ENCODE measurements at regions not wholly inside any gene's neighbourhood (a gene's known extent, or its start where the extent isn't known, plus 50 kb on each side); places are given as distances from the start of the nearest gene placed in this dataset.

- ATAC-seq (no peak), DNase-seq (no peak)
- Histone ChIP-seq H3K4me1 (ENCODE audit: control insufficient read depth, insufficient read depth, low read length) (no peaks in the 10 kb centered on the region), H3K9me3 (ENCODE audit: control insufficient read depth, insufficient read depth, low read length) (no peaks in the 10 kb centered on the region), H3K27ac (ENCODE audit: low read length) (no peak overlapping the region), H3K36me3 (ENCODE audit: control insufficient read depth, insufficient read depth, low read length) (no peaks in the 10 kb centered on the region), H3K4me3 (ENCODE audit: low read length) (no peak overlapping the region), H3K27me3 (ENCODE audit: control insufficient read depth, insufficient read depth, low read length) (no peaks in the 10 kb centered on the region)
- Mint-ChIP-seq H3K9me3 (peaks cover 6 to 12% of the 10 kb centered on the region in 2 donors), H3K27ac (no peak overlapping the region), H3K4me3 (no peak overlapping the region), H3K4me1 (no peaks in the 10 kb centered on the region), H3K27me3 (ENCODE audit: low read depth in 2 of 2) (no peaks in the 10 kb centered on the region), H3K36me3 (no peaks in the 10 kb centered on the region)
- intact Hi-C loops (cut with micrococcal nuclease): no loop called here
- 80% methylated on average over 2 of the region's 2 CpGs for WGBS (ENCODE audit: insufficient coverage)
- TF ChIP-seq CTCF (IDR thresholded peaks at IDR 0.05): no peak
Measured at GRCh38 chr10:24054421-24054820, 154.5 kb upstream of the KIAA1217 start.

- no peaks in the 10 kb centered on the region for H3K4me1 Mint-ChIP-seq
- no peak for TF ChIP-seq CTCF (IDR thresholded peaks at IDR 0.05)
- ATAC-seq (no peak), DNase-seq (no peak)
- intact Hi-C loops (cut with micrococcal nuclease): no loop called here
- peaks cover 6% of the 10 kb centered on the region for H3K36me3 Mint-ChIP-seq
- Histone ChIP-seq H3K27ac (ENCODE audit: low read length) (no peak overlapping the region), H3K27me3 (ENCODE audit: control insufficient read depth, insufficient read depth, low read length) (no peaks in the 10 kb centered on the region), H3K9me3 (ENCODE audit: control insufficient read depth, insufficient read depth, low read length) (no peaks in the 10 kb centered on the region), H3K4me3 (ENCODE audit: low read length) (no peak overlapping the region), H3K4me1 (ENCODE audit: control insufficient read depth, insufficient read depth, low read length) (no peaks in the 10 kb centered on the region), H3K36me3 (ENCODE audit: control insufficient read depth, insufficient read depth, low read length) (no peaks in the 10 kb centered on the region)
- H3K9me3 Mint-ChIP-seq: peaks cover 0 to 8% of the 10 kb centered on the region in 2 donors
- no peak overlapping the region for H3K4me3 Mint-ChIP-seq
- no peaks in the 10 kb centered on the region for H3K27me3 Mint-ChIP-seq (ENCODE audit: low read depth in 2 of 2)
- no peak overlapping the region for H3K27ac Mint-ChIP-seq
- 95% methylated on average over 4 of the region's 4 CpGs for WGBS (ENCODE audit: insufficient coverage)
Measured at GRCh38 chr10:24080207-24080606, 128.7 kb upstream of the KIAA1217 start.

- Histone ChIP-seq H3K36me3 (ENCODE audit: control insufficient read depth, insufficient read depth, low read length) (no peaks in the 10 kb centered on the region), H3K27ac (ENCODE audit: low read length) (no peak overlapping the region), H3K27me3 (ENCODE audit: control insufficient read depth, insufficient read depth, low read length) (no peaks in the 10 kb centered on the region), H3K4me1 (ENCODE audit: control insufficient read depth, insufficient read depth, low read length) (no peaks in the 10 kb centered on the region), H3K4me3 (ENCODE audit: low read length) (no peak overlapping the region), H3K9me3 (ENCODE audit: control insufficient read depth, insufficient read depth, low read length) (no peaks in the 10 kb centered on the region)
- no peak for ATAC-seq
- DNase-seq: no peak
- intact Hi-C loops (cut with micrococcal nuclease): no loop called here
- TF ChIP-seq CTCF (IDR thresholded peaks at IDR 0.05): no peak
- Mint-ChIP-seq H3K4me3 (no peak overlapping the region), H3K4me1 (no peaks in the 10 kb centered on the region), H3K27me3 (ENCODE audit: low read depth in 2 of 2) (no peaks in the 10 kb centered on the region), H3K36me3 (peaks cover 13% of the 10 kb centered on the region), H3K27ac (no peak overlapping the region), H3K9me3 (peaks cover 0 to 5% of the 10 kb centered on the region in 2 donors)
- WGBS (ENCODE audit: insufficient coverage): 78% methylated on average over 2 of the region's 3 CpGs
Measured at GRCh38 chr10:24086296-24087086, 122.4 kb upstream of the KIAA1217 start.

- no peak overlapping the region for H3K27ac ChIP-seq (ENCODE audit: low read length)
- WGBS (ENCODE audit: insufficient coverage): 100% methylated on average over 2 of the region's 2 CpGs
- TF ChIP-seq CTCF (IDR thresholded peaks at IDR 0.05): no peak
- ATAC-seq (no peak), DNase-seq (no peak)
- Mint-ChIP-seq H3K4me3 (no peak overlapping the region), H3K9me3 (peaks cover 8 to 15% of the 10 kb centered on the region in 2 donors), H3K27me3 (ENCODE audit: low read depth in 2 of 2) (no peaks in the 10 kb centered on the region), H3K36me3 (peaks cover 7% of the 10 kb centered on the region), H3K27ac (no peak overlapping the region), H3K4me1 (no peaks in the 10 kb centered on the region)
- peaks cover 2% of the 10 kb centered on the region for H3K9me3 ChIP-seq (ENCODE audit: control insufficient read depth, insufficient read depth, low read length)
- intact Hi-C loops (cut with micrococcal nuclease): loop anchor here (10.0 kb wide), 1 partner anchor 994 kb away; no protein-coding TSS in a partner anchor
- no peaks in the 10 kb centered on the region for H3K27me3 ChIP-seq (ENCODE audit: control insufficient read depth, insufficient read depth, low read length)
- H3K4me3 ChIP-seq (ENCODE audit: low read length): no peak overlapping the region
- H3K4me1 ChIP-seq (ENCODE audit: control insufficient read depth, insufficient read depth, low read length): no peaks in the 10 kb centered on the region
- H3K36me3 ChIP-seq (ENCODE audit: control insufficient read depth, insufficient read depth, low read length): no peaks in the 10 kb centered on the region
Measured at GRCh38 chr10:24091256-24091655, 117.7 kb upstream of the KIAA1217 start.

Data from natural killer cell (primary cell).